Urothelium cell line (cell line): ENCODE measurements at regions not wholly inside any gene's neighbourhood (a gene's known extent, or its start where the extent isn't known, plus 50 kb on each side); places are given as distances from the start of the nearest gene placed in this dataset.
"Not testable (repeated sequence)": the region's sequence is repeated elsewhere in the genome, so short reads cannot be mapped to it uniquely, and the experiment has no call there.

Experiments
- DNase-seq: peaks from one replicate; pipeline ENCODE4 v3.0.0; 2011; ENCODE audit warnings: low spot score, mixed read lengths
- FAIRE-seq: peaks from 2 replicates; lab custom pipeline; 2011; peaks lifted over from hg19 to GRCh38; lab: Jason Lieb, UNC

GRCh38 chr3:84637272-84637671 is 321.5 kb upstream of the CADM2 start:
- DNase-seq: no peak
- no peak for FAIRE-seq

- DNase-seq: no peak
- no peak for FAIRE-seq
These were observed 292.3 kb upstream of the CADM2 start for GRCh38 chr3:84666468-84666867.

- DNase-seq (no peak), FAIRE-seq (no peak)
These were observed 279.6 kb upstream of the CADM2 start for GRCh38 chr3:84679211-84679610.

GRCh38 chr3:84680700-84681099 is 278.1 kb upstream of the CADM2 start:
- no peak for FAIRE-seq
- DNase-seq: no peak

GRCh38 chr3:84683493-84683892 is 275.3 kb upstream of the CADM2 start:
- DNase-seq (no peak), FAIRE-seq (no peak)

- FAIRE-seq (no peak), DNase-seq (no peak)
These were observed 273.3 kb upstream of the CADM2 start for GRCh38 chr3:84685467-84685866.

- no peak for FAIRE-seq
These were observed 266.5 kb upstream of the CADM2 start for GRCh38 chr3:84692261-84692660.

GRCh38 chr3:84710288-84710687 is 248.5 kb upstream of the CADM2 start:
- not testable (repeated sequence) for DNase-seq, FAIRE-seq

More at GRCh38 chr3:84692261-84692660, 266.5 kb upstream of the CADM2 start:
- DNase-seq: no peak

GRCh38 chr3:84717894-84718293 is 240.9 kb upstream of the CADM2 start:
- DNase-seq: no peak
- FAIRE-seq: no peak

- DNase-seq (peak; percentile 73), FAIRE-seq (peak; percentile 91)
These were observed 233.9 kb upstream of the CADM2 start for GRCh38 chr3:84724877-84725276.

- FAIRE-seq: no peak
These were observed 231.2 kb upstream of the CADM2 start for GRCh38 chr3:84727616-84728015.

GRCh38 chr3:84734731-84735130 is 224.1 kb upstream of the CADM2 start:
- DNase-seq, FAIRE-seq: not testable (repeated sequence)

More at GRCh38 chr3:84727616-84728015, 231.2 kb upstream of the CADM2 start:
- no peak for DNase-seq

- no peak for FAIRE-seq
These were observed 220.7 kb upstream of the CADM2 start for GRCh38 chr3:84738086-84738485.

GRCh38 chr3:84742915-84743425 is 215.8 kb upstream of the CADM2 start:
- no peak for FAIRE-seq
- no peak for DNase-seq

More at GRCh38 chr3:84738086-84738485, 220.7 kb upstream of the CADM2 start:
- no peak for DNase-seq

- no peak for DNase-seq
- FAIRE-seq: no peak
These were observed 214.7 kb upstream of the CADM2 start for GRCh38 chr3:84744130-84744529.

- FAIRE-seq (no peak), DNase-seq (no peak)
These were observed 202.9 kb upstream of the CADM2 start for GRCh38 chr3:84755860-84756259.

GRCh38 chr3:84759361-84759760 is 199.4 kb upstream of the CADM2 start:
- FAIRE-seq (no peak), DNase-seq (no peak)

- no peak for FAIRE-seq
- DNase-seq: no peak
These were observed 185.9 kb upstream of the CADM2 start for GRCh38 chr3:84772841-84773240.

GRCh38 chr3:84783281-84783680 is 175.5 kb upstream of the CADM2 start:
- FAIRE-seq (no peak), DNase-seq (no peak)

GRCh38 chr3:84789961-84790360 is 168.8 kb upstream of the CADM2 start:
- DNase-seq (no peak), FAIRE-seq (no peak)

GRCh38 chr3:84806958-84807357 is 151.8 kb upstream of the CADM2 start:
- FAIRE-seq (no peak), DNase-seq (no peak)

GRCh38 chr3:84820126-84820525 is 138.7 kb upstream of the CADM2 start:
- FAIRE-seq (no peak), DNase-seq (no peak)

GRCh38 chr3:84820906-84821305 is 137.9 kb upstream of the CADM2 start:
- FAIRE-seq (no peak), DNase-seq (no peak)
